ENCODE measurements at regions not wholly inside any gene's neighbourhood (a gene's known extent, or its start where the extent isn't known, plus 50 kb on each side); places are given as distances from the start of the nearest gene placed in this dataset.

- Mint-ChIP-seq H3K36me3 (ENCODE audit: low read depth) (no peaks in the 10 kb centered on the region), H3K27me3 (ENCODE audit: low read depth) (no peaks in the 10 kb centered on the region), H3K4me3 (no peak overlapping the region), H3K4me1 (ENCODE audit: low read depth) (no peaks in the 10 kb centered on the region), H3K9me3 (no peaks in the 10 kb centered on the region), H3K27ac (no peak overlapping the region)
- DNase-seq (ENCODE audit: low spot score), result no peak
These were observed 265.3 kb downstream of the GRIN2B start for GRCh38 chr12:13716119-13716518.

GRCh38 chr12:13713556-13714410 lies 267.6 kb downstream of the GRIN2B start:
- H3K27ac Mint-ChIP-seq, result no peak overlapping the region
- no peak overlapping the region for H3K4me3 Mint-ChIP-seq
- H3K36me3 Mint-ChIP-seq (ENCODE audit: low read depth), result no peaks in the 10 kb centered on the region
- no peaks in the 10 kb centered on the region for H3K9me3 Mint-ChIP-seq
- no peak for DNase-seq (ENCODE audit: low spot score)
- H3K4me1 Mint-ChIP-seq (ENCODE audit: low read depth), result no peaks in the 10 kb centered on the region
- no peaks in the 10 kb centered on the region for H3K27me3 Mint-ChIP-seq (ENCODE audit: low read depth)

GRCh38 chr12:13707829-13708228 lies 273.6 kb downstream of the GRIN2B start:
- H3K27ac Mint-ChIP-seq, result no peak overlapping the region
- no peaks in the 10 kb centered on the region for H3K4me1 Mint-ChIP-seq (ENCODE audit: low read depth)
- DNase-seq (ENCODE audit: low spot score), result no peak
- H3K27me3 Mint-ChIP-seq (ENCODE audit: low read depth), result no peaks in the 10 kb centered on the region
- H3K9me3 Mint-ChIP-seq, result no peaks in the 10 kb centered on the region
- H3K36me3 Mint-ChIP-seq (ENCODE audit: low read depth), result no peaks in the 10 kb centered on the region
- no peak overlapping the region for H3K4me3 Mint-ChIP-seq

- DNase-seq (ENCODE audit: low spot score), result no peak
- Mint-ChIP-seq H3K9me3 (no peaks in the 10 kb centered on the region), H3K4me3 (no peak overlapping the region), H3K4me1 (ENCODE audit: low read depth) (no peaks in the 10 kb centered on the region), H3K36me3 (ENCODE audit: low read depth) (no peaks in the 10 kb centered on the region), H3K27ac (no peak overlapping the region), H3K27me3 (ENCODE audit: low read depth) (no peaks in the 10 kb centered on the region)
These were observed 279.0 kb downstream of the GRIN2B start for GRCh38 chr12:13702381-13702780.

GRCh38 chr12:13701502-13701901 lies 279.9 kb downstream of the GRIN2B start:
- H3K9me3 Mint-ChIP-seq, result no peaks in the 10 kb centered on the region
- H3K4me1 Mint-ChIP-seq (ENCODE audit: low read depth), result no peaks in the 10 kb centered on the region
- no peak overlapping the region for H3K27ac Mint-ChIP-seq
- no peaks in the 10 kb centered on the region for H3K27me3 Mint-ChIP-seq (ENCODE audit: low read depth)
- no peak overlapping the region for H3K4me3 Mint-ChIP-seq
- no peak for DNase-seq (ENCODE audit: low spot score)
- H3K36me3 Mint-ChIP-seq (ENCODE audit: low read depth), result no peaks in the 10 kb centered on the region

GRCh38 chr12:13697973-13698372 lies 283.4 kb downstream of the GRIN2B start:
- Mint-ChIP-seq H3K27me3 (ENCODE audit: low read depth) (no peaks in the 10 kb centered on the region), H3K4me1 (ENCODE audit: low read depth) (no peaks in the 10 kb centered on the region), H3K27ac (no peak overlapping the region), H3K9me3 (no peaks in the 10 kb centered on the region), H3K4me3 (no peak overlapping the region), H3K36me3 (ENCODE audit: low read depth) (no peaks in the 10 kb centered on the region)
- DNase-seq (ENCODE audit: low spot score), result no peak

GRCh38 chr12:13695781-13696180 lies 285.6 kb downstream of the GRIN2B start:
- no peaks in the 10 kb centered on the region for H3K36me3 Mint-ChIP-seq (ENCODE audit: low read depth)
- H3K4me1 Mint-ChIP-seq (ENCODE audit: low read depth), result no peaks in the 10 kb centered on the region
- H3K4me3 Mint-ChIP-seq, result no peak overlapping the region
- no peak overlapping the region for H3K27ac Mint-ChIP-seq
- H3K27me3 Mint-ChIP-seq (ENCODE audit: low read depth), result no peaks in the 10 kb centered on the region
- H3K9me3 Mint-ChIP-seq, result no peaks in the 10 kb centered on the region
- DNase-seq (ENCODE audit: low spot score), result no peak

- H3K9me3 Mint-ChIP-seq, result no peaks in the 10 kb centered on the region
These were observed 289.1 kb downstream of the GRIN2B start for GRCh38 chr12:13692332-13692731.

GRCh38 chr12:13691598-13691997 lies 289.8 kb downstream of the GRIN2B start:
- Mint-ChIP-seq H3K4me3 (no peak overlapping the region), H3K36me3 (ENCODE audit: low read depth) (no peaks in the 10 kb centered on the region), H3K9me3 (no peaks in the 10 kb centered on the region), H3K27ac (no peak overlapping the region), H3K4me1 (ENCODE audit: low read depth) (no peaks in the 10 kb centered on the region), H3K27me3 (ENCODE audit: low read depth) (no peaks in the 10 kb centered on the region)
- DNase-seq (ENCODE audit: low spot score), result no peak

More at GRCh38 chr12:13692332-13692731, 289.1 kb downstream of the GRIN2B start:
- no peaks in the 10 kb centered on the region for H3K27me3 Mint-ChIP-seq (ENCODE audit: low read depth)
- no peak for DNase-seq (ENCODE audit: low spot score)
- no peak overlapping the region for H3K4me3 Mint-ChIP-seq
- H3K36me3 Mint-ChIP-seq (ENCODE audit: low read depth), result no peaks in the 10 kb centered on the region
- H3K27ac Mint-ChIP-seq, result no peak overlapping the region
- no peaks in the 10 kb centered on the region for H3K4me1 Mint-ChIP-seq (ENCODE audit: low read depth)

- no peaks in the 10 kb centered on the region for H3K27me3 Mint-ChIP-seq (ENCODE audit: low read depth)
- H3K4me3 Mint-ChIP-seq, result no peak overlapping the region
- H3K4me1 Mint-ChIP-seq (ENCODE audit: low read depth), result no peaks in the 10 kb centered on the region
- no peak overlapping the region for H3K27ac Mint-ChIP-seq
- H3K36me3 Mint-ChIP-seq (ENCODE audit: low read depth), result no peaks in the 10 kb centered on the region
- no peak for DNase-seq (ENCODE audit: low spot score)
- no peaks in the 10 kb centered on the region for H3K9me3 Mint-ChIP-seq
These were observed 293.8 kb downstream of the GRIN2B start for GRCh38 chr12:13687633-13688032.

- Mint-ChIP-seq H3K36me3 (ENCODE audit: low read depth) (no peaks in the 10 kb centered on the region), H3K4me1 (ENCODE audit: low read depth) (no peaks in the 10 kb centered on the region), H3K27ac (no peak overlapping the region), H3K27me3 (ENCODE audit: low read depth) (no peaks in the 10 kb centered on the region), H3K9me3 (no peaks in the 10 kb centered on the region), H3K4me3 (no peak overlapping the region)
- DNase-seq (ENCODE audit: low spot score), result no peak
These were observed 295.1 kb downstream of the GRIN2B start for GRCh38 chr12:13686260-13686659.

GRCh38 chr12:13680916-13681315 lies 300.5 kb downstream of the GRIN2B start:
- H3K27ac Mint-ChIP-seq, result no peak overlapping the region
- H3K4me3 Mint-ChIP-seq, result no peak overlapping the region
- H3K9me3 Mint-ChIP-seq, result no peaks in the 10 kb centered on the region
- no peaks in the 10 kb centered on the region for H3K36me3 Mint-ChIP-seq (ENCODE audit: low read depth)
- H3K27me3 Mint-ChIP-seq (ENCODE audit: low read depth), result no peaks in the 10 kb centered on the region
- DNase-seq (ENCODE audit: low spot score), result no peak
- H3K4me1 Mint-ChIP-seq (ENCODE audit: low read depth), result no peaks in the 10 kb centered on the region

GRCh38 chr12:13676880-13677279 lies 304.5 kb downstream of the GRIN2B start:
- no peak for DNase-seq (ENCODE audit: low spot score)
- H3K4me1 Mint-ChIP-seq (ENCODE audit: low read depth), result no peaks in the 10 kb centered on the region
- H3K9me3 Mint-ChIP-seq, result no peaks in the 10 kb centered on the region
- no peak overlapping the region for H3K4me3 Mint-ChIP-seq
- H3K27ac Mint-ChIP-seq, result no peak overlapping the region
- no peaks in the 10 kb centered on the region for H3K36me3 Mint-ChIP-seq (ENCODE audit: low read depth)
- H3K27me3 Mint-ChIP-seq (ENCODE audit: low read depth), result no peaks in the 10 kb centered on the region

GRCh38 chr12:13670285-13670866 lies 311.0 kb downstream of the GRIN2B start:
- H3K4me3 Mint-ChIP-seq, result no peak overlapping the region
- no peak for DNase-seq (ENCODE audit: low spot score)
- H3K36me3 Mint-ChIP-seq (ENCODE audit: low read depth), result no peaks in the 10 kb centered on the region
- no peaks in the 10 kb centered on the region for H3K9me3 Mint-ChIP-seq
- peaks cover under 1% of the 10 kb centered on the region for H3K27me3 Mint-ChIP-seq (ENCODE audit: low read depth)
- H3K4me1 Mint-ChIP-seq (ENCODE audit: low read depth), result no peaks in the 10 kb centered on the region
- H3K27ac Mint-ChIP-seq, result no peak overlapping the region
